GM19240 (cell line): ENCODE measurements at regions not wholly inside any gene's neighbourhood (a gene's known extent, or its start where the extent isn't known, plus 50 kb on each side); places are given as distances from the start of the nearest gene placed in this dataset.
"Not testable (repeated sequence)": the region's sequence is repeated elsewhere in the genome, so short reads cannot be mapped to it uniquely, and the experiment has no call there.

Experiments
- DNase-seq: peaks from one replicate; pipeline ENCODE4 v3.0.0; 2011; ENCODE audit warnings: low spot score; ENCODE audit not compliant: insufficient read length

DNA sequence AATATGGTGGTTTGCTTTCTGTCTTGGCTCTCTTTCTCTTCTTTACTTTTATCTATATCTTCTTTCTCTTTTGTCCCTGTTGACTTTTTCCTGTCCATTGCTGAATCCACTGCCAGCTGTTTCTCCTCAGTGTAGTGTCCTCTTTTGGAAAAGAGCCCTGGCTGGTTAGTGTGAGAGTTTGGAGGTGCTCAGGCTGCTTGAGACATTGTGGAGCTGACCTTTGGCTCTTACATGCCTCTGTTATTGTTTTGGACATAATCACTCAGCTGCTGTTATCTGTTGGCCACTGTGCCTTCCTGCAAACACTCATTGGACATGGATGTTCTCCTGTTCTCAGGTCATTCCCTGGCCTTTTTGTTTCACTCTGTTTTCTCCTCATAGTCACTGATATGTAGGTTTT lies 295.4 kb upstream of the RIOK2 start:
- no peak for DNase-seq

DNA sequence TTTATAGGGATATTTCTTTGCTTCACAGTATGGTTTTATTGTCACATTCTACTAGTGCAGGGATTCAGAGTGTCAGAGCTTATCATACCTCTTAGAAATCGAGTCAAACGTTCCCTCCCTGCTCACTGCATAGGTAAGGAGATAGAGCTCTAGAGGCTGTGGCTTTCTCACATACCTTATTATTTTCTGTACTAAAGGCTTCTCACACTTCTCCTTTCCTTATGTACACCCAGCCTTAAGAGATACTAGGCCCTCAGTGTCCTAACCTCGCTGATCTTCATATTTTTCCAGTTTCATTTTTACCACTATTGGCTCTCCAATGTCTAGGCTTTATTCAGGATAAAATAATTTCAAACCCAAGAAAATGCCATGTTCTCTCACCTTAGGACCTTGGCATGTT lies 297.3 kb upstream of the RIOK2 start:
- no peak for DNase-seq

DNA sequence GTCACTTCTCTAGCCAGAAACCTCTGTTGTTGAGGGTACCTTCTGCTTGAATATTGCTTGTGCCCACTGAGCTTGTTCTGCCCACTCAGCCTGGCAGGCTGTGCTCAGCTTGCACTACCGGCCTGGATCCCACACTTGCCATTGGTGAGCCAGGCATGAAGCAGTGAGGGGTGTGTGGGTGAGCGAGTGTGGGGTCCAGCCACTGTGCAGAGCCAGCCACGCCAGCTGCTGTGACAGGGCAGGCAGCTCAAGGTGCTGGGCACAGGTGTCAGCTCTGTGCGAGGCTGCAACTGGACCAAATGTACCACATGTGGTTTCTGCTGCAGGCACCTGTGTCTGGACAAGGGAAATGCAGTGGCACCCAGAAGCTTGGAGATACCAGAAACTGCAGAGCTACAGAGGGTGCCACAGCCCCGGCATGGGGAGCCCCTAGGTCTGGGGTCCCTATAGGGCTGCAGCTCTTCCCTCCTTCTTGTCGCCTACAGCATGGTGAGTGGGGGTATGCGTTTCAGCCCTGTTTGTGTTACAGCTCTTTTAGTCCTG lies 305.1 kb upstream of the RIOK2 start:
- no peak for DNase-seq

DNA sequence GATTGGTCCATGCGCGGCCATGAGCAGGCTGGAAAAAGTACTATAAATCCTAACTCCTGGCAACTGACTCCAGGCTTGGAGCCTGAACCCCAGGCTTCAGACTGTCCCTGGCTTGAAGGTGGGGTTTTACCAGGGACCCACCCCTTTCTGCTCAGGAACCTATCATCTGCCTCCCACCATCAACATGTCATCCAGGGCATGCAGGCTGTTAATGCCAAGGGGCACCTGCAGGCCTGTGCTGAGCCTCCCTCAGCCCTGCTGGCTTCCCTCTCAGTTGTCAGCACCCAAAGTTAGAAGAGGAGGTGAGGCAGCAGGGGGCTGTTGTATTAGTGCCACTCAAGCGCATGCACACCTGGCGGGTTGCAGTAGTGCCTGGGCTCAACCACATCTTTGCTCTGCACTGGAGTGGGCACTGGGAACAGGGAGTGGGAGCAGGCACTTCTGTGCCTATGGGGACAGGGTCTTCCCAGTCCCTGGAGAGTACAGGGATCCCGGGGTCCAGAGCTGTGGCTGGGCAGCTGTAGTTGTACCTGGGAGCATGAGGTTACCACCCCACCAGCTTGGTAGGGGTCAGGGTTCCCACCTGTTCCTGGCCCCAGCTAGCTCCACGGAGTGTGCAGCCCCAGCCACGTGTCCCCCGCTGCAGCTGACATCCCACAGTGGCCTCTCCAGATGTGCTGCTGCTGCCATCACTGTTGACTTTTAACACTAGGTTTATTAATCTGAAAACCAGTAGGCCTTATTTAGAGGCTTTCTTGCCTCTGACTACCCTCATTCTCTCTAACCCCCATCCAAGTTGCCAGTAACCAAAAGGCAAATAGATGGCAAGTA lies 306.2 kb upstream of the RIOK2 start:
- no peak for DNase-seq

DNA sequence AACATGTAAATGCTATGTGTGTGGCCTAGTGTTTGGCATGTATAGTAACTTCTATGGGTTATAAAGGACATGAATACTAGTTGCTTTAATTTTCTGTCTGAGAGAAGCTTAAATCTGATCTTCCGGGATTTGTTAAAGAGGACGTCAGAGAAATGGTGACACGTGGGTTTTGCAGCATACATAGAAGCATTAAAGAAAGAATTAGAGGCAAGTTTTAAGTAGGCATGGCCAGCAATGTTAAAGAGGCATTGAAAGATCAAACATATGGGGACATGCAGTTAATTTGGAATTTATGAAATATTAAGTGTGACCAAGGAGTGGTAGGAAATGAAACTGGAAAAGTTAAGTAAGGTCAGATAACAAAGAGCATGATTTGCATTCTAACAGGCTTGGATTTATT lies 311.4 kb upstream of the RIOK2 start:
- no peak for DNase-seq

DNA sequence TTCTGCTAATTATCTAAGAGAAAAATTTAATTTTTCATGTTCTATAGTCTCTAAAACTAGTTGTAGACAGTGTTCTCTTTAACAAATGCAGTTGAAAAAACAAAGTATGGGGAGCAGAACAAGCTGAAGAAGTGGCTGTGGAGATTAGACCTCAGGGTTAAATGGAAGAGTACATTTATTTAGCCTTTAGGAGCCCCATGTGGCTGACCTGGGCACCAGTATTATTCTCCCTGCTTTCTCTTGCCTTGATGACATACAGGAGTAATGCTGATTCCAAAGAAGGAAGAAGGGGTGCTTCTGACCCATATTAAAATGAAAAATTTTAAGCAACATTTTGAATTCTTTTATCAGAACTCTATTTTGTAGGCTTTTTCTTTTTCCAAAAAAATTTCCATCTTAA lies 312.3 kb upstream of the RIOK2 start:
- DNase-seq: no peak

DNA sequence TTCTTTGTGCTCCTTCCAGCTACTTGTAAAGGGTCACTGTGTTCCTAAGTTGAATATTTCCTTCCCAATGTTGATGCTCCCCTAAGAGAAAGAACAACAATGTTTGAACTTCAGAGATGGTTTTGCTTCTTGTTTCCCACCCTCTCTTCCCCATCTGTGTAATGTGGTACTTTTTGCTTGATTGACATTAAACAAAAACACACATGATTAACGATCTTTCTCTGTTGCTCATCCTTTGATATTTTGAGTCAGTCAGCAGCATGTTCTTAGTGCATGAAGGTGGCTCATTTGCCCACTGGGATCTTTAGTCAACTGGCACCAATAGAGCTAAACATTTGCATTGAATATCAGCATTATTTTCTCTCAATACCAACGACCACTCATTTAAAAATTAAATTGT lies 313.0 kb upstream of the RIOK2 start:
- DNase-seq: no peak

DNA sequence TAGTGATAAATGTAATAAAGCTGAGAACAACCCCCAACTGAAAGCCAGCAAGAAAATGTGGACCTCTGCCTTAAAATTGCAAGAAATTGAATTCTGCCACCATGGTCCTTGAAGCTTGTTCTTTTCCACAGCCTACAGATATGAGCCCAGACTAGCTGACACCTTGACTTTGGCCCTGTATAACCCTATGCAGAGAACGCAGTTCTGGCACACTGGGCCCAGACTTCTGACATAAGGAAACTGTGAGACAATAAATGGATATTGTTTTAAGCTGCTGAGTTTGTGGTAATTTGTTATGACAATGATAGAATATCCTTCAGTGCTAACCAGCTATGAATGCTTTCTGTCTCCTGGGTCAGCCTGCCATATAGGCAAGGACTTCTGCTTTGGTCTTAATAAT lies 315.6 kb upstream of the RIOK2 start:
- DNase-seq: no peak

DNA sequence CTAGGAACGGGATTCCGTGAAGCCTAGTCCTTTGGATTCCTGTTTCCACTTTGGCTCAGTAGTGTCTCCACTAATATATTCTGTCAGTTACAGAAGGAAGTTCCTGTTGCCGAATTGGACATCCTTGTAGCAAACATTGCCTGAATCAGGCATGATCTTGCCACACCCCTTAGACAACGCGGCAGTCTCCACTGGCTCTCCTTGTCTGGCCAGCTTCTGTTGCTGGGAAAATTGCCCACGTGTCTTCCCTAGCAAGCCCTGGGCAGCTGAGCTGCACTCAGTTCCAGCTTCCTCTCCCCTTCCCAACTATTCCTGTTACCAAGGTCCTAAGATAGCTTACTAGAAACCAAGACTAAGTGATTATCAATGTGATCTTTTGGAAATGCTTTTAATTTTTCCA lies 316.6 kb upstream of the RIOK2 start:
- no peak for DNase-seq

DNA sequence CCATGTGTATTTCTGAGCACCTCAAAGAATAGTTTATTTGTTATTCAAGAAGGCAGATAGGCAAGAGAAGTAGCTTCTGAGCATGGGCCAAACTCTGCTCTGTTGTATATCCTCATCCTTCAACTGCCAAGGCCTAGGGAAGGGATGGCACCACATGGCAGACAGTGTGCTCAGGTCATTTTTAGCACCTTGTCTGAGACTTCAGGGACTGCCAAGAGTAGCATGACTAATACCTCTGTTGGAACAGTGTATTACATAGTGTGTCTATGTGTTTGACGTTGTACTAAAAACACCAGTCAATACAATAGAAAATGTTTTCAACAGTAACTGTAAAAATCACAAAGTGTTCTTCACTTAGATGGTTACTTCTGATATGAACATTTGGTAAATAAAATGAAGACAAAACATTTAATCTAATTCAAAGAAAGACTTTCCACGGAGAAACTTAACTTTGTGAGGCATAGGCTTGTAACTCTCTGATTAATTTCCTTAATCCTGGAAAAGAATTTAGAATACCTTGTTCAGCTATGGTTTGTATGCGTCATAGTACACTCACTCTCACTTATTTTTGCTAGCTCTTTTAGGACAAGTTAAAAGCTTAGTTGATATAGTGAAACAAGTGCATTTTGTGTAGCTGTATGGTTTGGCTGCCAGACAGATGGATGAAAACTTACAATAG lies 318.4 kb upstream of the RIOK2 start:
- DNase-seq: no peak

DNA sequence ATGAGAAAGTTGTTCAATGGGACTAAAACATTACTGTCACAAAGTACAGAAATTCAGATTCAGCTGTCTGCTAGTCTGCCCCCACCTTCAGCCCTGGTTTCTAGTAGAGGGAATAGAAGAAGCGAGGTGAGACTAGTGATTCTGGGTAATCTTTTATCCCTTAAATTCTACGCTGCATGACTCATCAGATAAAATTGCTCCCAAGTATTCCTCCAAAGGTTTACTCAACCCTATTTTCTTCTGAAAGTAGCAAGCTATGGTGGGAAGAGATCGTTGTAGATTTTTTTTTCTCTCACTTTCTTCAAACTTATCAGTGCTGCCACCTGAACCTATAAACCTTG lies 318.9 kb upstream of the RIOK2 start:
- DNase-seq: no peak

DNA sequence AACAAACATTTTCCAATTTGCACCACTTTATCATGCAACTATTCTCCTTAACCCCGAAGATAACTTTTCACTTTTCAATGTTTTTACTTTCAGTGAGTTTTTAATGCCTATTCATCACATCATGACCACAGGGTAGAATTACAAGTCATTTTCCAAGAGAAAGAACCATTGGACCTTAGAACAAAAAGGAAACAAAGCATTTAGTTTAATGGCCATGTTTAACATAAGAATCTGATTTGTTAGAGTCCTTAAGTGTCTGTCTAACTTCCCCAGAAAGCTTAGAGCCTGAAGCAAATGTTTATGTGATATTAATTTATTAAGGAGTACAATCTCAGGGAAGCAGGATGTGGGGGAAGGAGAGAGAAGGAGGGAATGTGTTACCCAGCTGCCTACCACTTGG lies 325.8 kb upstream of the RIOK2 start:
- DNase-seq: no peak

DNA sequence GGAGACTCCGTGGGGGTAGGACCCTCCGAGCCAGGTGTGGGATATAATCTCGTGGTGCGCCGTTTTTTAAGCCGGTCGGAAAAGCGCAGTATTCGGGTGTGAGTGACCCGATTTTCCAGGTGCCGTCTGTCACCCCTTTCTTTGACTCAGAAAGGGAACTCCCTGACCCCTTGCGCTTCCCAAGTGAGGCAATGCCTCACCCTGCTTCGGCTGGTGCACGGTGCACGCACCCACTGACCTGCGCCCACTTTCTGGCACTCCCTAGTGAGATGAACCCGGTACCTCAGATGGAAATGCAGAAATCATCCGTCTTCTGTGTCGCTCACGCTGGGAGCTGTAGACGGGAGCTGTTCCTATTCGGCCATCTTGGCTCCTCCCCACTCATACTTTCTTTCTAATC lies 336.5 kb upstream of the RIOK2 start:
- not testable (repeated sequence) for DNase-seq

DNA sequence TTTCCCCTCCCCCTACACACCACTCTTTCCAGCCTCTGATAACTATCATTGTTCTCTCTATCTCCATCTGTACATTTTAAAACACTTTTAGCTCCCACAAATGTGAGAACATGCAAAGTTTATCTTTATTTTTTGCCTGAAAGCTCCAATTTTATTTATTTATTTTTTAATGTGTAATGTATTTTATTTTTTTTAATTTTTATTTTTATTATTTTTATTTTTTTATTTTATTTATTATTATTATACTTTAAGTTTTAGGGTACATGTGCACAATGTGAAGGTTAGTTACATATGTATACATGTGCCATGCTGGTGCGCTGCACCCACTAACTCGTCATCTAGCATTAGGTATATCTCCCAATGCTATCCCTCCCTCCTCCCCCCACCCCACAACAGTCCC lies 340.3 kb upstream of the RIOK2 start:
- not testable (repeated sequence) for DNase-seq

DNA sequence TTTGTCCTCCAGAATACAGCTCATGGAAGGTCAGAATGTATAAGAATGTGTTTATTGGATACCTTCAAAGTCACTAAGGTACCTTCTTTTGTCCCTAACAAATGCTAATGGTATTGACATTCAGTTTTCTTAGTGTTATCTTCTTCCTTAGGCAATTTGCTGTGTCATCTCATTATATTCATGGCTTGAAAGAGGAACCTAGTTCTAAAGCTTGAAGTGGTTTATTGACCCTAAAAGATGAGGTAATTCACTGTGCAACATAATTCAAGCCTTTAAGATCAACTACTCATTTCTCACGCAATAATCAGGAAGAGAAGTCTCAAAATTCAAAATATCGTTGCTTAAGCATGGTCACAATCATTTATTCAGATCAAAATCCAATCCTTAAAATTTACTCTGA lies 342.7 kb upstream of the RIOK2 start:
- DNase-seq: no peak

DNA sequence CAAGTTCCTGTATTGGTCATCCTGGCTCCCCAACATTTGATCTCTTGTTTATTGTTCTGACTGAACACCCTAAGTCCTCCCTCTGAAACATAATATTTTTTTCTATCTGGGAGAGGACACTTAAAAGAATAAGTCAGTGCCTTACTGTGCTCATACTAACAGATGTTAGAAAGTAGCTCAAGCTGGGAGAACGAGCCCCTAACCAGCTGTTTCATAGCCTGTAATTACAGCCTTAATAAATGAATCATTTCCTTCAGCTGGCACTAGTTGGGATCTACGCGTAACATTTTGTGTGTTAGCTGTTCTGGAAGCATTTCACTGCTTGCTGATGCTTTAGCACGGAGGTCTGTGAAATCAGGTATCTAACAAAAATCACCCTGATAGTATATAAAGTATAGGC lies 345.9 kb upstream of the RIOK2 start:
- DNase-seq: no peak

DNA sequence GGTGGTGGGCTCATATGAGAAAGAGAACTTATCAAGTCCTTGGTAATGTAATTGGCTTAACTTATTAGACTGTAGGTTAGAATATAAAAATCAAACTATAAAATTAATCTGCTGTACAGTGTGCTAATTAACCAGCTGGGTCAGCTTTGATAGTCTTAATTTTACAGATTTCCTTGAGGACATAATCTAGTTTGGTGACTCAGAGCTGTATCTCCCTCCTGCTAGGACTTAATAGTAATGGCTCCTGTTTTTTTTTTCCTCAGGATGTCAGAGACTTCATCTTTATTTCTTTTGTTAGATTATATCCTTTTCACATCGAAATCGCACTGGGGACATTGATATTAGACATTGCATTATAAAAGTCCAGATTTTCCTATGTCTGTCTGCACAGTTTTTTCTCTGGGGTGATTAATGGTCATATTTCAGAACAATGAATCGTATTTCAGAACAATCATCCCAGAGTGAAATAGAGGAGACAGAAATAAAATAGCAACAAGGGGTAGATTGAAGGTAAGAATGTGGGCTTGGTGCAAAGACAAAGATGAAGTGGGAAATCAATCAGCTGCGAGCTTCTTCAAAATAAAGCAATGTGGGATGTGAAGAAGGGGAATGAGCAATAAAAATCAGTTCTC lies 346.4 kb upstream of the RIOK2 start:
- DNase-seq: no peak

DNA sequence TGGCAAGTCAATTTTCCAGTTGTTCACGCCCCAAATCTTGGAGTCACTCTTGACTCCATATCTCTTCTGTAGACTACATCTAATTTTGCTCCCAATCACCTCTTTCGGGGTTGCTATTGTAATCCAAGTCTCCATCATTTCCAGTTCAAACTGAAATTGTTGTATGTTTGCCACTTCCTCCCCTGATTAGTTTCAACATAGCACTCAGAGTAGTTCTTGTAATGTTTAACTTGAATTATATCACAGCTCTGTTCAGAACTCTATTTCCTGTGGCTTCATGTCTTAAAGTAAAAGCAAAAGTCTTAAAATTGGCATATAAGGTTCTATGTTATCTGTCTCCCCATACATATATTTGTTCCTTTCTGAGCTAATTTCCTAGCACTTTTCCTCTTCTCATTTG lies 348.5 kb upstream of the RIOK2 start:
- DNase-seq: no peak

DNA sequence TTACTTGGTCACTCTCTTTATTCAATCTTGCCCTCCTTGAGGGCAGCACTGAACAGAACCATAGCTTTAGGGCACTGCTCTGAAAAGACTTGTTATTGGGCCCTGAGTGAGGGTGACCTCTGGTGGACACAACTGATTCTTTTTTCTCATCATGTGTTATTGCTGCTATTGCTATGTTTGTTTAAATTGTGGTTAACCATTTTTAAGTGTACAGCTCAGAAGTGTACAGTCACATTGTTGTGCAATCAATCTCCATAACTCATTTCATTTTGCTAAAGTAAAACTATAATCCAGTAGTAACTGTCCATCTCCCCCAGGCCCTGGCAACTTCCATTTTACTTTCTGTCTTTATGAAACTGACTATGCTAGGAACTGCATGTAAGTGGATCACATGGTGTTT lies 351.1 kb upstream of the RIOK2 start:
- DNase-seq: peak; percentile 25

DNA sequence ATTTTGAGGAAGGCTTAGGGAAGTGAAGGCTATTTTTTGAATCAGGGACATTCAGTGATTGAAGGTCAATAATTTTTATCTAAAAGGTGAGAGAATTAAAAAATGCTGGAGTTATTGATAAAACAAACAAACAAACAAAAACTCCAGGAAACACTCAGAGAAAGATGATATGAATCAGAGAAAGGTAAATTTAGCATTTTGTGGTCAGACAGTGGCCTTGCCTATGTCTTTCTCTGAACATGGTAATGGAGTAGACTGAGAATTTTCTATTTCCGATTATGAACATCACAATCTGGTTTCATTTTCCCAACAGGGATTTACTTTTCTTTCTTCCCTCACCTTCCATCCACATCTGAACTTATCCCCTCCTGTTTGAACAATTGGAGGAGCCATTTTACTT lies 353.6 kb upstream of the RIOK2 start:
- DNase-seq: no peak

DNA sequence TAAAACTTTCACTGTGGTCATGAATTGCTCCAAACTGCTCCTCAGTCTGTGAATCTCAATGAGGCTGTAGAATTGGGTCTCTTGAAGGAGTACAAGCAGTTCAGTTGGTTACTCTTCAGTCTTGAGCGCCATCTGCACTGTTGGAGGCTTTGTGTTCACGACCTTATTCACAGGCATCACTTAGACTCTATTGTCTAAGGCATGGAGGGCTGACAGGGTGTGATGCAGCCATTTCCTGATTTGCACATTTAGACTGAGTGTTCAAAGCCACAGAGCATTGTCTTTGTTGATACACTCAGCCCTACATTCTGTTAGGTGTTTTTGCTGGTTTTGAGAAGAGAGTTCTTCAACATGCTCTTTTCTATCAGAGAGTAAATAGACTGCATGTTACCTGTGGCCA lies 355.9 kb upstream of the RIOK2 start:
- no peak for DNase-seq

DNA sequence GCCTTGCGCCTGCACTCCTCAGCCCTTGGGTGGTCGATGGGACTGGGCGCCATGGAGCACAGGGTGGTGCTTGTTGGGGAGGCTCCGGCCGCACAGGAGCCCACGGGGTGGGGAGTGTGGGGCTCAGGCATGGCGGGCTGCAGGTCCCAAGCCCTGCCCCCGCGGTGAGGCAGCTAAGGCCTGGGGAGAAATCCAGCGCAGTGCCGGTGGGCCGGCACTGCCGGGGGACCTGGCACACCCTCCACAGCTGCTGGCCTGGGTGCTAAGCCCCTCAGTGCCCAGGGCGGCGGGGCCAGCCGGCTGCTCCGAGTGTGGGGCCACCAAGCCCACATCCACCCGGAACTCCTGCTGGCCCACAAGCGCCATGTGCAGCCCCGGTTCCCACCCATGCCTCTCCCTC lies 358.8 kb upstream of the RIOK2 start:
- no peak for DNase-seq

DNA sequence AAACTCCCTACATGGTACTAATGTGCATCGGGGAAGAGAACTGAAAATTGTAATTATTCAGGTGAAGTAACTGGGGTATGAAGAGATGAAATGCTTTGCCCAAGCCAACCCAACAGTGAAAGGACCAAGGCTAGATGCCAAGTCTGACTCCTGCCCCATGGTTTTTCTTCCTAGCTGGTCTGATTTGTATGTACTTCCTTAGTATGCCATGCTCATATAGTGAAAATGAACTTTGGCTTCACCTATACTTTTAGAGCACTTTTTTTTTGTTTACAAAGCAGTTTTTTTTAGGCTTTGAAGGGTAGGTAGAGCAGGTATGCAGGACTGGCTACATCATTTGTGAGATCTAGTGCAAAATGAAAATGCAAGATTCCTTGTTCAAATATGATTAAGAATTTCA lies 359.4 kb upstream of the RIOK2 start:
- DNase-seq: no peak
